ENCODE measurements at regions not wholly inside any gene's neighbourhood (a gene's known extent, or its start where the extent isn't known, plus 50 kb on each side); places are given as distances from the start of the nearest gene placed in this dataset.

- TF ChIP-seq POLR2AphosphoS5 (IDR thresholded peaks at IDR 0.05; ENCODE audit: low read depth, low read length) (no peak), SIN3A (IDR thresholded peaks at IDR 0.05; ENCODE audit: borderline replicate concordance, insufficient read depth, low read length) (no peak), TAF1 (IDR thresholded peaks at IDR 0.05; ENCODE audit: borderline replicate concordance, insufficient read depth, low read length) (no peak)
Observed at GRCh38 chr2:15828576-15828975, 111.8 kb upstream of the MYCN start.
